ENCODE measurements at regions not wholly inside any gene's neighbourhood (a gene's known extent, or its start where the extent isn't known, plus 50 kb on each side); places are given as distances from the start of the nearest gene placed in this dataset.

DNA sequence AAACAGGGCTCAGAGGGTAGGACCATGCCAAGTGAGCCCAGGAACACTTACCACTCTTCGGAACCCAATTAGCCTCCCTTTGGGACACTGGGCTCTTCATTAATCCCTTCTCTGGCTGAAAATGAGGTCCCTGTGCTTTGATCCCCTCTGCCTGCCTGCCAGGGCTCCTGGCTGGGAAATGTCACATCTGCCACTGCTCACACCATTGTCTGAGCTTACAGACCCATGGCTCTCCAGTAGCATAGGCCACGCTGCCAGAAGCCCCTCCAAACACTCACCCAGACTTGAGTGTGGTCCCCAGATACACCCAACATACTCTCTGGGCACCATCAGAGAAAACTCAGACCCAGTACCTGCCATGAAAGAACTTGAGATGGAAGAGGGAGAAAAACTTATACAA lies 287.3 kb downstream of the XXYLT1 start:
- TF ChIP-seq EZH2 (IDR thresholded peaks at IDR 0.05; ENCODE audit: borderline replicate concordance, insufficient read depth, low read length, poor library complexity, severe bottlenecking) (no peak), CTCF (IDR thresholded peaks at IDR 0.05; ENCODE audit: poor library complexity, severe bottlenecking) (no peak), POLR2AphosphoS5 (IDR thresholded peaks at IDR 0.05) (no peak), EP300 (conservative IDR thresholded peaks at IDR 0.05; ENCODE audit: poor library complexity, severe bottlenecking) (no peak)
